HEK293T (cell line): ENCODE measurements at regions not wholly inside any gene's neighbourhood (a gene's known extent, or its start where the extent isn't known, plus 50 kb on each side); places are given as distances from the start of the nearest gene placed in this dataset.
A peak's percentile ranks its signal among the peaks of the same experiment; 100 is the strongest.

Source experiments
- CTCF ChIA-PET: fragments of 350-600 bp; formaldehyde crosslinking; extraction: SDS; loops from one replicate; lab custom pipeline; 2021; ENCODE audit warnings: antibody characterized with exemption, inconsistent platforms; lab: Yijun Ruan, JAX
- POLR2A ChIA-PET: fragments of 350-600 bp; formaldehyde crosslinking; extraction: SDS; loops from one replicate; lab custom pipeline; 2020; ENCODE audit warnings: antibody characterized with exemption, inconsistent platforms; lab: Yijun Ruan, JAX
- DNase-seq: peaks from one replicate; pipeline ENCODE4 v3.0.0; 2012; ENCODE audit warnings: mixed read lengths; ENCODE audit errors: extremely low spot score
- ARNT ChIP-seq: fragments of 450-650 bp; IDR thresholded peaks from 2 replicates; pipeline ENCODE4 v1.6.1; 2017; ENCODE audit warnings: mild to moderate bottlenecking
- BHLHE40 ChIP-seq: fragments of 450-650 bp; IDR thresholded peaks from 2 replicates; pipeline ENCODE4 v1.6.1; 2016; ENCODE audit warnings: mild to moderate bottlenecking, moderate library complexity, borderline replicate concordance
- CTBP1 ChIP-seq: fragments of 450-650 bp; IDR thresholded peaks from 2 replicates; pipeline ENCODE4 v1.6.1; 2016; ENCODE audit warnings: borderline replicate concordance
- ELF4 ChIP-seq: fragments of 450-650 bp; IDR thresholded peaks from 2 replicates; pipeline ENCODE4 v1.6.1; 2017; ENCODE audit warnings: antibody characterized with exemption
- FOXA1 ChIP-seq: fragments of 450-650 bp; IDR thresholded peaks from 2 replicates; pipeline ENCODE4 v1.6.1; 2016; ENCODE audit warnings: mild to moderate bottlenecking
- FOXK2 ChIP-seq: fragments of 450-650 bp; IDR thresholded peaks from 2 replicates; pipeline ENCODE4 v1.6.1; 2016; ENCODE audit warnings: mild to moderate bottlenecking
- FOXM1 ChIP-seq: fragments of 450-650 bp; IDR thresholded peaks from 2 replicates; pipeline ENCODE4 v1.6.1; 2017; ENCODE audit warnings: mild to moderate bottlenecking, borderline replicate concordance
- HDGF ChIP-seq: fragments of 450-650 bp; IDR thresholded peaks from 2 replicates; pipeline ENCODE4 v1.6.1; 2017; ENCODE audit warnings: antibody characterized with exemption, borderline replicate concordance
- L3MBTL2 ChIP-seq: fragments of 450-650 bp; conservative IDR thresholded peaks from 2 replicates; pipeline ENCODE4 v1.6.1; 2016; ENCODE audit warnings: mild to moderate bottlenecking
- LEF1 ChIP-seq: fragments of 450-650 bp; IDR thresholded peaks from 2 replicates; pipeline ENCODE4 v1.6.1; 2017; ENCODE audit warnings: mild to moderate bottlenecking, borderline replicate concordance
- NFRKB ChIP-seq: fragments of 450-650 bp; IDR thresholded peaks from 2 replicates; pipeline ENCODE4 v1.6.1; 2016; ENCODE audit warnings: mild to moderate bottlenecking, moderate library complexity
- SP1 ChIP-seq: fragments of 450-650 bp; IDR thresholded peaks from 2 replicates; pipeline ENCODE4 v1.6.1; 2017
- SUZ12 ChIP-seq: fragments of 450-650 bp; IDR thresholded peaks from 2 replicates; pipeline ENCODE4 v1.6.1; 2016; ENCODE audit warnings: mild to moderate bottlenecking
- TARDBP ChIP-seq: fragments of 450-650 bp; IDR thresholded peaks from 2 replicates; pipeline ENCODE4 v1.6.1; 2016
- ZNF384 ChIP-seq: fragments of 450-650 bp; IDR thresholded peaks from 2 replicates; pipeline ENCODE4 v1.6.1; 2016
- TF ChIP-seq, protein P1 (sequence below): fragments of 450-650 bp; IDR thresholded peaks from 2 replicates; pipeline ENCODE4 v1.6.1; 2016

DNA sequence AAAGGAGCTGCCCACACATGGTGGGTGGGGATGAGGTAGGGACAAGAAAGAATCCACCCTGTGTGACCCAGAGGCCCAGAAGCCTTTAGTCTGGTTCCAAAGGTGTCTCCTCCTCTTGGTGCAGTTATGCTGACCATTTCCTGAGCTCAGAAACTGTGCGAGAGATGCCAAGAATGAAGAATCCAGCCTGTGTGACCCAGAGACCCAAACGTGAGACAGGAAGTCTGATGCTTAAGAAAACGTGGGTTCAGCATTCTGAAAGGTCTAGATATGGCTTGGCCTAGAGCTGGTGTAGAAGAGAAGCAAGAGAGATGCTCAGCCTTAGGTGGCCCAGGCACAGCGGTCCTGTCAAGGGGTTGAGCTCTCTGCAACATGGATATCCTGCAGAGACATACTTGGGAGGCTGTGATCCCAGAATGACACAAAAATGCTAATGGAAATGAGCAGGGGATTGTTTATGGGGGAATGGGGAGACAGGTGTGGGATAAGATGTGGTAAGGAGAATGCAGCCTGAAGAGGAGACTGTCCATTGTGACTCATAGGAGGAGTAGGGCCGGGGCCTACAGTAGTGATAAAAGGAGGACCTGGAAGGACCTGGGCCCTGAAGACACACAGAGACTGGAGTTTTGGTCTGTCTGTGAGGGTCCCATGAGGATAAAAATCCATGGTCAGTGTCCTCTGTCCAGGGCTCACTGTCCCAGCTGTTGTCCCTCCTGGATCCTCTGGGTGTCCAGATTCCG is 79.0 kb downstream of the ZNF280B start:
- TF ChIP-seq ARNT (no peak), ZNF384 (no peak), ELF4 (no peak), L3MBTL2 (no peak), TARDBP (no peak)
- ChIA-PET POLR2A (no interaction called here), CTCF (interaction anchor here (1.4 to 1.8 kb wide), 2 partner anchors 73 to 227 kb away, joined by 4 to 7 read pairs; no protein-coding TSS in a partner anchor)
- DNase-seq = no peak

DNA sequence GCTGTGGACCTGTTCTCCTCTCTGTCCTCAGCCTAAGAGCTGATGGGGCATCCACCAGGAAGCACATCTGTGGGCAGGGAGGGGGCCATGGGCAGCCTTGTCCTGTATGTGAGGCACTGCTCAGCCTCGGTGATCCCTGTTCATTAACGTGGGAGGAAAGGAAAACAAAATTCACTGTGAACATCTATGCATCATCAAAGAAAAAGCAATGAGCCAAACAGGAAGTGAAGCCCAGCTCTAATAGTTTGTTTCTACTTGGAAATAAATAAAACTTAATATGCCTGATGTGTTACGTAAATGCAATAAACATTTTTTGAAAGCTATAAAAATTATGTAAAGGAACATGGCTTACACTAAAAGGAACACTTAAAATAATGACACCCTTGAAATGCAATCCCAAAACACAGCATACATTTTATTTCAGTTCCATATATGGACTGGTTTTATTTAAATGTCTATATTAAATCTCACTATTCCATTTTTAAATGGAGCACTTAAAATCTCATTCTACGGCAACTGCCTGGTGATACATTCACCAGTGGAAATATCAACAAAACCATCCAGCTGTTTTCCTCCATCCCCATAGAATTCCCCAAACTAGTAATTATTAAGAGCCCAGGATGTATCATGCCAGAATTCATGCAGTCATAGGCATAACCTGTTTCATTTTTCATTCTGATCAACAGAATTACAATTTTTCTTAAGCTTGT is 78.3 kb downstream of the ZNF280B start:
- POLR2A ChIA-PET = no interaction called here
- TF ChIP-seq ELF4 (no peak), NFRKB (no peak), HDGF (no peak), CTBP1 (no peak), SUZ12 (no peak), L3MBTL2 (no peak), FOXA1 (no peak), FOXM1 (no peak), ARNT (no peak), TARDBP (no peak), FOXK2 (no peak)
- TF ChIP-seq, protein P1, sequence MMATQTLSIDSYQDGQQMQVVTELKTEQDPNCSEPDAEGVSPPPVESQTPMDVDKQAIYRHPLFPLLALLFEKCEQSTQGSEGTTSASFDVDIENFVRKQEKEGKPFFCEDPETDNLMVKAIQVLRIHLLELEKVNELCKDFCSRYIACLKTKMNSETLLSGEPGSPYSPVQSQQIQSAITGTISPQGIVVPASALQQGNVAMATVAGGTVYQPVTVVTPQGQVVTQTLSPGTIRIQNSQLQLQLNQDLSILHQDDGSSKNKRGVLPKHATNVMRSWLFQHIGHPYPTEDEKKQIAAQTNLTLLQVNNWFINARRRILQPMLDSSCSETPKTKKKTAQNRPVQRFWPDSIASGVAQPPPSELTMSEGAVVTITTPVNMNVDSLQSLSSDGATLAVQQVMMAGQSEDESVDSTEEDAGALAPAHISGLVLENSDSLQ = no peak
- no peak for DNase-seq
- CTCF ChIA-PET = interaction anchor here (0.6 to 1.8 kb wide), 8 partner anchors 8 to 236 kb away, joined by 3 to 8 read pairs (median 5); no protein-coding TSS in a partner anchor

DNA sequence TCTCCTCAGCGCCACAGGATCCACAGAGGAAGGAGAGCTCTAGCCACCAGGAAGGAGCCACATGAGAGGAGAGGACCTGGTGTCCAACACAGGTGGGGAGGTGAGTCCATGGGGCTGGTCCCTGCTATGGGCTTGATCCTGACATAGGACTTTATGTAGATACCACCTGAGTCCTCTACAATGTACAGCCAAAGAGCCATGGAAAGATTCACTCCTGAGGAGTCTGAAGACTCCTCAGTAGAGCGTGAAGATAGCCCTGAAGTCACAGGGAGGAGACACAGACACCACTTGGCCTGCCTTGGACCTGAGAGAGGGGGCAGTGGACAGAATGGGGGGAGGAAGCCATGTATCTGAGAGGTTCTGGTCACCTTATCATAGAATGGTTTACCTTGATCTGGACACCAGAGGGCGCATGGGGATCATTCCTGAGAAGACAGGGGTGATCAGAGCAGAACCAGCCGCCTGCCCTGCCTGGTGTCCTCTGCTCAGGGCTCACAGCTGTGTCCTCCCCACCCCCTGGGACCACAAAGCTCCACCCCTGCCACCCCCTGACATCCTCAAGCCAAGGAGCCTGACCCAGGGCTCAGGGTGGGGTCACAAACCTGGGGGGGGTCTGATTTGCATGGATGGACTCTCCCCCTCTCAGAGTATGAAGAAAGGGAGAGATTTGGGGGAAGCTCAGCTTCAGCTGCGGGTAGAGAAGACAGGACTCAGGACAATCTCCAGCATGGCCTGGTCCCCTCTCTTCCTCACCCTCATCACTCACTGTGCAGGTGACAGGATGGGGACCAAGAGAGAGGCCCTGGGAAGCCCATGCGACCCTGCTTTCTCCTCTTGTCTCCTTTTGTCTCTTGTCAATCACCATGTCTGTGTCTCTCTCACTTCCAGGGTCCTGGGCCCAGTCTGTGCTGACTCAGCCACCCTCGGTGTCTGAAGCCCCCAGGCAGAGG is 77.0 kb downstream of the ZNF280B start:
- peak; percentile 85 for DNase-seq
- TF ChIP-seq ELF4 (no peak), FOXM1 (no peak), HDGF (no peak), ZNF384 (no peak), FOXA1 (no peak), SUZ12 (no peak), FOXK2 (no peak), SP1 (no peak), LEF1 (no peak), ARNT (no peak), CTBP1 (no peak)
- TF ChIP-seq, protein P1 = no peak
- POLR2A ChIA-PET = no interaction called here
- CTCF ChIA-PET = interaction anchor here (0.6 to 1.7 kb wide), 10 partner anchors 9 to 235 kb away, joined by 3 to 8 read pairs (median 4); no protein-coding TSS in a partner anchor

DNA sequence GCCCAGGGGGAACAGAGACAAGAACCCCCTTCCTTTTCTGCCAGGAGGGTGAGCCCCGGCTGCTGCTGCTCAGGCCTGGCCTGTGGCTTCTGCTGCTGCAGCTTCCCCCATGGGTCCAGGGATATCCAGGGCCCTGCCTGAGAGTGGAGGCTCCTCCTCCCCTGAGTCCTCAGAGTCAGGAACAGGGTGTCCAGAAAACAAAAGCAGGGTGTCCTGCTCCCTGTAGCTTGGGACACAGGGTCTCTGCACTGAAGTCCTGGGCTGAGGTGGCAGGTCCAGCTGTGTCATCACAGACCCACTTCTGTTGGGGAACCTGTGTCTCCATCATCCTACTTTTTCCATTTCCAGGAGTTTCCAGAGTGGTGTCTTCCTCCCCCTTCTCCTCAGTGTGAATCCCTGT is 76.1 kb downstream of the ZNF280B start:
- DNase-seq = no peak
- TF ChIP-seq CTBP1 = no peak
- CTCF ChIA-PET = interaction anchor here (0.5 to 1.7 kb wide), 4 partner anchors 10 to 192 kb away, joined by 3 to 8 read pairs (median 4); no protein-coding TSS in a partner anchor
- POLR2A ChIA-PET = no interaction called here

DNA sequence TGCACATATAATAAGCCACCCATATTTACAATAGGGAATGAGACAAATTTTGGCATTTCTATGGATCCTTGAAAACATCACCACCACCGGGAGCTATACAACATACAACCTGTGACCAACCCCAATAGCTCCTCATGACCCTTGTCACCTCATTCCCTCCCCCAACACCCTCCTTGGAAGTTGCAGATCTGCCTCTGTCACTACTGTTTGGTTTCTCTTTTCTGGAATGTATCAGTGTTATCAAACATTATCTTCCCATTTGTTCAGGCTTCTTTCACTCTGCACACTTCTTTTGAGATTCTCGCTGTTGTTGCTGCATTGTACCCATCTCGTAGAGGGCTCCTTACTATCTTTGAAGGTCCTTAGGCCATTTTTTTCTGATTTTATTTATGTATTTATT is 75.6 kb downstream of the ZNF280B start:
- no peak for TF ChIP-seq CTBP1
- TF ChIP-seq SUZ12 = no peak
- TF ChIP-seq BHLHE40 = no peak
- TF ChIP-seq ELF4 = no peak
- no peak for TF ChIP-seq NFRKB
- no peak for TF ChIP-seq FOXA1
- TF ChIP-seq ZNF384 = no peak
- TF ChIP-seq FOXM1 = no peak
- TF ChIP-seq L3MBTL2 = no peak
- TF ChIP-seq, protein P1 = no peak
- TF ChIP-seq SP1 = no peak
- TF ChIP-seq ARNT = no peak
- no peak for TF ChIP-seq FOXK2
- no peak for DNase-seq
- ChIA-PET POLR2A (no interaction called here), CTCF (interaction anchor here (0.6 to 1.7 kb wide), 3 partner anchors 30 to 193 kb away, joined by 4 to 8 read pairs (median 5); no protein-coding TSS in a partner anchor)
